Prostate gland (tissue), 2 donors: ENCODE measurements at regions not wholly inside any gene's neighbourhood (a gene's known extent, or its start where the extent isn't known, plus 50 kb on each side); places are given as distances from the start of the nearest gene placed in this dataset.

Source experiments
- CTCF ChIP-seq, 4 experiments: fragments of 200-600 bp in 2 of 4; fragments of 450-650 bp in 2 of 4; sonication (generic) in 2 of 4; IDR thresholded peaks; 1 replicate in 3 of 4; 2 replicates in 1 of 4; pipeline ENCODE4 v1.5.1; 2016 to 2019; ENCODE audit warnings: antibody characterized with exemption in 4 of 4, mild to moderate bottlenecking in 2 of 4, moderate library complexity in 2 of 4
- POLR2AphosphoS5 ChIP-seq: sonication (generic); formaldehyde crosslinking; IDR thresholded peaks from one replicate; pipeline ENCODE4 v1.6.1; 2017; ENCODE audit warnings: antibody characterized with exemption

- TF ChIP-seq POLR2AphosphoS5 = no peak
- TF ChIP-seq CTCF (IDR thresholded peaks at IDR 0.05) = no peak
Measured at GRCh38 chrX:10747975-10748374, 127.6 kb upstream of the MID1 start.
